NT2/D1 (cell line): ENCODE measurements at regions not wholly inside any gene's neighbourhood (a gene's known extent, or its start where the extent isn't known, plus 50 kb on each side); places are given as distances from the start of the nearest gene placed in this dataset.

Experiments
- YY1 ChIP-seq: IDR thresholded peaks from 2 replicates; pipeline ENCODE4 v1.6.1; 2011; ENCODE audit not compliant: insufficient read length, insufficient read depth
- ZNF274 ChIP-seq: IDR thresholded peaks from 2 replicates; pipeline ENCODE4 v1.6.1; 2011; ENCODE audit warnings: mild to moderate bottlenecking, low read depth, low read length

- no peak for TF ChIP-seq ZNF274
- no peak for TF ChIP-seq YY1
Observed at GRCh38 chr2:100196786-100197494, 54.5 kb upstream of the AFF3 start.
